ENCODE measurements at regions not wholly inside any gene's neighbourhood (a gene's known extent, or its start where the extent isn't known, plus 50 kb on each side); places are given as distances from the start of the nearest gene placed in this dataset.

DNA sequence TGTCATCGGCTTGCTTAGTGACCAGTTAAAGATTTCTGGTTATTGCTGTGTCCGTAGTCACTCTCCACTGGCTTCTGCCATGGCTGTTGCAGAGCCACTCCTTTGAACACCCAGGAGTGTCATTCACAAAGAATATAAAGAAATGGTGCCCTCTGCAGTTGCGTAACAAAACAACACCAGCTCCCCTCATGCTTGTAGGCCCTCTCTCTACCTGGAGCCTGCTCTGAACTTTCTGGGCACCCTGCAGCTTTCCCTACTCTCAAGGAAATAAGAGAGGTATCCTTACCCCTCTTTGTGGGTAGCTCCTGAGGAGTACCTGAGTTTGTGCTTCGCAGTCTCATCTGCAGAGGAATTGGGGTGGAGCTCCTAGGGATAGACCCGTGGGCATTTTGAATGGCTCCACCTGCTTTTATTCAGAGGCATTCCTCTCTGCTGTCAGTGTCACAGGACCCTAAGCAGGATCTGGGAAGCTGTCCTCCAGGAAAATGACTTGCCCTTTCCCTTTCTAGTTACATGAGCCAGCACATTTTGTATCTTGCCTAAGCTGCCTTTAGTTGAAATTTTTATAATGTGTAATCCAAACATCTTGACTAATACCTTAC, 97.2 kb upstream of the TMEM260 start:
- Histone ChIP-seq H3K4me3 (no peak overlapping the region), H3K27me3 (no peaks in the 10 kb centered on the region), H3K27ac (no peak overlapping the region), H3K4me1 (no peaks in the 10 kb centered on the region), H3K9me3 (no peaks in the 10 kb centered on the region), H3K36me3 (no peaks in the 10 kb centered on the region)
- no peak for DNase-seq (ENCODE audit: low spot score in 2 of 2)
- TF ChIP-seq, protein P1, sequence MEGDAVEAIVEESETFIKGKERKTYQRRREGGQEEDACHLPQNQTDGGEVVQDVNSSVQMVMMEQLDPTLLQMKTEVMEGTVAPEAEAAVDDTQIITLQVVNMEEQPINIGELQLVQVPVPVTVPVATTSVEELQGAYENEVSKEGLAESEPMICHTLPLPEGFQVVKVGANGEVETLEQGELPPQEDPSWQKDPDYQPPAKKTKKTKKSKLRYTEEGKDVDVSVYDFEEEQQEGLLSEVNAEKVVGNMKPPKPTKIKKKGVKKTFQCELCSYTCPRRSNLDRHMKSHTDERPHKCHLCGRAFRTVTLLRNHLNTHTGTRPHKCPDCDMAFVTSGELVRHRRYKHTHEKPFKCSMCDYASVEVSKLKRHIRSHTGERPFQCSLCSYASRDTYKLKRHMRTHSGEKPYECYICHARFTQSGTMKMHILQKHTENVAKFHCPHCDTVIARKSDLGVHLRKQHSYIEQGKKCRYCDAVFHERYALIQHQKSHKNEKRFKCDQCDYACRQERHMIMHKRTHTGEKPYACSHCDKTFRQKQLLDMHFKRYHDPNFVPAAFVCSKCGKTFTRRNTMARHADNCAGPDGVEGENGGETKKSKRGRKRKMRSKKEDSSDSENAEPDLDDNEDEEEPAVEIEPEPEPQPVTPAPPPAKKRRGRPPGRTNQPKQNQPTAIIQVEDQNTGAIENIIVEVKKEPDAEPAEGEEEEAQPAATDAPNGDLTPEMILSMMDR (IDR thresholded peaks at IDR 0.05) = no peak
- intact Hi-C loops (cut with DNase I) = no loop called here

DNA sequence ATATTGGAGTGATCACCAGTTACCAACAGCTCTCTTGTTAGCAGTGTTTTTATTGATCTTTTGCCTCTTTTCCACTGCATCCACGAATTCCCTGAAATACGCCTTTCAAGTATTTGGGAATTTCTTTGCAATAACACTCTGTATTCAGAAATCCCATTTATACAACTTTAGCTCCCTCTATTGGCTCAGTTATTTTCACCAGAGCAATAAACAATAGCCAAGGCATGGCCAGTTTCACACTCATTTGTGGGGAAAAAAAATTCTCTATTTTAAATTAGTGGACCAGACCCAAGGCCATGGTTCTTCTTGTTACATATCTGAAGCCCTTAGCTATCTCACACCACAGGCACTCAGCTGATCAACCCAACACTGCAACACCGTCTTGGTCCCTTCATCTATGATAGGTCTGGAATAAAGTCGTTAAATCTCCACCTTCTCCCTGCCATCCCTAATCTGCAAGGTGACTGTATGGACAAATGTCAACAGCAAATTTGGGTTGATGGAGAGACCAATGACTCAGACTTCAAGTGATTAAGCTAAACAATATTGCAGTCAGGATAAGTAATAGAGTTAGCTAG, 92.4 kb upstream of the TMEM260 start:
- DNase-seq (ENCODE audit: low spot score in 2 of 2) = no peak
- intact Hi-C loops (cut with DNase I) = no loop called here
- Histone ChIP-seq H3K27me3 (no peaks in the 10 kb centered on the region), H3K4me1 (no peaks in the 10 kb centered on the region), H3K36me3 (no peaks in the 10 kb centered on the region), H3K9me3 (no peaks in the 10 kb centered on the region), H3K4me3 (no peak overlapping the region), H3K27ac (no peak overlapping the region)
- TF ChIP-seq, protein P1 (IDR thresholded peaks at IDR 0.05) = peak in 2 of 3 experiments; percentile 29 to 43

DNA sequence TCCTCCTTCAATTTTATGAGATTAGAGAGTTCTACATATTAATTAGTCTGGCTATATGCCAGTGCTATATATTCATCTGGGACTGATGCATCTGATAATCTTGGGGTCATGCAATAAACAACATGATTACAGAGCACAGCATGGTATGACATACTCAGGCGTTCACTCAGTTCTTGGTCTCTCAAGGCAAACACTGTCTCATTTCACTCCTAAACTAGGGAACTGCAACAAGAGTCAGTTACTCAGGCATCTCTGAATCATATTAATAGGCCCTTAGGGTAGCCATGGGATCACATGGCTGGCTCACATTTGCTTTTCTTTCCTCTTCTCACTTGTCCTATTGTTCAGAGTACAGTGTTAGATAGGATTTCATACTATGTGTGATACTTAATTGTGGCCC, 91.8 kb upstream of the TMEM260 start:
- no peak overlapping the region for H3K4me3 ChIP-seq
- no peak for DNase-seq (ENCODE audit: low spot score in 2 of 2)
- no peak overlapping the region for H3K27ac ChIP-seq
- no peaks in the 10 kb centered on the region for H3K36me3 ChIP-seq
- H3K4me1 ChIP-seq = no peaks in the 10 kb centered on the region
- TF ChIP-seq, protein P1 (IDR thresholded peaks at IDR 0.05) = no peak
- H3K27me3 ChIP-seq = no peaks in the 10 kb centered on the region
- intact Hi-C loops (cut with DNase I) = no loop called here
- H3K9me3 ChIP-seq = no peaks in the 10 kb centered on the region

DNA sequence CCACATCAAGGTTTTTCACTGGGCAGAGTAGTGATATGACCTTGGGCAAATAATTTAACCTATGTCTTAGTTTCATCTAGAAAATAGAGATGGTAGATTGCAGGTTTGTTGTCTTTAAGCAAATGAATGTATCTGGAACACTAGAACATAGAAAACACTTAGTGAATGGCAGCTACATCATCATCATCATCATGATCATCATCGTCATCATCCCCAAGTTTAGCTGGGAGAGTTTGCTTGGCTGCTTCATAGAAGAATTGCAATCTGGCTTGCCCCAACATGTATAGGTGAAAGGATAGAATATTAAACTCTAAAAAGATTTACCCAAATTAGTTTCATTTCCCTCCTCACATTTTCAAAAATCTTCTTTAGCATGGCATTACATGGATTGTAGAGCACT, 91.3 kb upstream of the TMEM260 start:
- no peaks in the 10 kb centered on the region for H3K4me1 ChIP-seq
- no peaks in the 10 kb centered on the region for H3K27me3 ChIP-seq
- no peaks in the 10 kb centered on the region for H3K9me3 ChIP-seq
- TF ChIP-seq, protein P1 (IDR thresholded peaks at IDR 0.05) = no peak
- DNase-seq (ENCODE audit: low spot score in 2 of 2) = no peak
- no peak overlapping the region for H3K27ac ChIP-seq
- no peak overlapping the region for H3K4me3 ChIP-seq
- no peaks in the 10 kb centered on the region for H3K36me3 ChIP-seq
- intact Hi-C loops (cut with DNase I) = no loop called here

DNA sequence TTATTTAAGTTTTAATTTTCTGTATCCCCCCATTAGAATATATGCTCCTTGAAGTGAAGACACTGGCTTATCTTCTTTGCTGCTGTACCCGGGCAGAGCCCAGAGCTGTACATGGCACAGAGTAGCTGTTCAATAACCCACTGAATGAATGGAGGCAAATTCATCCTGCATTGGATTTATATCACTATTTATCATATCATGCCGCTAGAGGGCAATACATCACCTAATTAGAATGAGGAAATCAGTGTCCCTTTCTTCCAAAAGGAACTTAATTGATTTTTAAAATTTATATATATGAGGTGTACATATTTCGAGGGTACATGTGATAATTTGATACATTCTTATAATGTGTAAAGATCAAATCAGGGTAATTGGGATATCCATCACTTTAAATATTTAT, 89.2 kb upstream of the TMEM260 start:
- no peaks in the 10 kb centered on the region for H3K9me3 ChIP-seq
- TF ChIP-seq, protein P1 (IDR thresholded peaks at IDR 0.05) = peak in 2 of 3 experiments; percentile 52 to 59
- no peak overlapping the region for H3K27ac ChIP-seq
- no peaks in the 10 kb centered on the region for H3K36me3 ChIP-seq
- H3K27me3 ChIP-seq = no peaks in the 10 kb centered on the region
- intact Hi-C loops (cut with DNase I) = loop anchor here (2.0 kb wide), 1 partner anchor 826 kb away; no protein-coding TSS in a partner anchor
- DNase-seq (ENCODE audit: low spot score in 2 of 2) = no peak
- H3K4me3 ChIP-seq = no peak overlapping the region
- no peaks in the 10 kb centered on the region for H3K4me1 ChIP-seq
